Endothelial cell of umbilical vein (primary cell): ENCODE measurements at regions not wholly inside any gene's neighbourhood (a gene's known extent, or its start where the extent isn't known, plus 50 kb on each side); places are given as distances from the start of the nearest gene placed in this dataset.

Experiments used
- BruUV-seq: library from RNA; stranded (reverse); fragments of 400-500 nt; replicated peaks from 2 replicates; lab custom pipeline; 2021; lab: Mats Ljungman, UMichigan
- CTCF ChIA-PET: fragments of 300-600, 350-600 bp; sonication (Branson Sonifier 250); formaldehyde crosslinking; loops from one replicate; lab custom pipeline; 2021; ENCODE audit warnings: antibody characterized with exemption, inconsistent platforms; lab: Charles Lee
- POLR2A ChIA-PET: fragments of 300-600, 350-600 bp; sonication (Branson Sonifier 250); formaldehyde crosslinking; loops from one replicate; lab custom pipeline; 2021; ENCODE audit warnings: antibody characterized with exemption, inconsistent platforms; lab: Charles Lee
- DNase-seq: peaks from one replicate; pipeline ENCODE4 v3.0.0-alpha.2; 2011; ENCODE audit warnings: low read depth, low spot score
- FAIRE-seq: peaks from 2 replicates; lab custom pipeline; 2011; peaks lifted over from hg19 to GRCh38; lab: Jason Lieb, UNC
- H2AFZ ChIP-seq: 2 replicates; pipeline ENCODE4 v1.6.0; 2012; ENCODE audit warnings: low read depth, low read length, control low read depth, inconsistent platforms
- H3K27ac ChIP-seq: 2 replicates; pipeline ENCODE4 v1.5.1; 2011; ENCODE audit warnings: low read depth, mild to moderate bottlenecking, control low read depth, low read length, moderate library complexity; ENCODE audit not compliant: insufficient read depth
- H3K27me3 ChIP-seq, 2 experiments: 2 replicates each; pipeline versions ENCODE4 v1.6.0 to v1.6.1; 2011; ENCODE audit warnings: low read length in 2 of 2, mixed read lengths in 1 of 2; ENCODE audit not compliant: control insufficient read depth in 2 of 2, insufficient read depth in 2 of 2
- H3K36me3 ChIP-seq, 2 experiments: 2 replicates in 1 of 2; 3 replicates in 1 of 2; pipeline ENCODE4 v1.5.1; 2011; ENCODE audit warnings: low read length in 2 of 2, mild to moderate bottlenecking in 1 of 2, moderate library complexity in 1 of 2; ENCODE audit not compliant: control insufficient read depth in 2 of 2, insufficient read depth in 2 of 2; ENCODE audit errors: extremely low read depth in 1 of 2
- H3K4me1 ChIP-seq: 3 replicates; pipeline ENCODE4 v1.5.1; 2011; ENCODE audit warnings: mild to moderate bottlenecking, low read length; ENCODE audit not compliant: control insufficient read depth, insufficient read depth; ENCODE audit errors: extremely low read depth
- H3K4me2 ChIP-seq: 2 replicates; pipeline ENCODE4 v1.6.1; 2011; ENCODE audit warnings: low read length, control low read depth, mixed read lengths; ENCODE audit not compliant: insufficient read depth
- H3K4me3 ChIP-seq, 3 experiments: fragments of 200-600 bp in 1 of 3; sonication (generic), shearing (Covaris generic) in 1 of 3; replicated peaks in 1 of 3; 2 replicates each; pipeline ENCODE4 v1.5.1; 2011 to 2016; ENCODE audit warnings: control low read depth in 3 of 3, low read length in 3 of 3, mild to moderate bottlenecking in 2 of 3, inconsistent platforms in 1 of 3, low read depth in 1 of 3, moderate library complexity in 1 of 3; ENCODE audit not compliant: insufficient read depth in 1 of 3
- H3K79me2 ChIP-seq: 2 replicates; pipeline ENCODE4 v1.6.0; 2012; ENCODE audit warnings: low read length, inconsistent platforms; ENCODE audit not compliant: control insufficient read depth, insufficient read depth
- H3K9ac ChIP-seq: replicated peaks from 2 replicates; pipeline ENCODE3; 2011; ENCODE audit warnings: low read length, control low read depth; ENCODE audit not compliant: insufficient read depth; ENCODE audit errors: extremely low read depth
- H3K9me1 ChIP-seq: replicated peaks from 3 replicates; pipeline ENCODE4 v1.6.0; 2011; ENCODE audit warnings: mild to moderate bottlenecking, low read length; ENCODE audit not compliant: control insufficient read depth, insufficient read depth; ENCODE audit errors: extremely low read depth
- H3K9me3 ChIP-seq: replicated peaks from 2 replicates; pipeline ENCODE4 v1.5.1; 2012; ENCODE audit warnings: low read length, inconsistent platforms; ENCODE audit not compliant: control insufficient read depth, insufficient read depth
- H4K20me1 ChIP-seq: replicated peaks from 2 replicates; pipeline ENCODE3; 2011; ENCODE audit warnings: mild to moderate bottlenecking, low read length; ENCODE audit not compliant: control insufficient read depth, insufficient read depth; ENCODE audit errors: extremely low read depth
- CTCF ChIP-seq, 2 donors: IDR thresholded peaks; 1 replicate in 1 of 2; 2 replicates in 1 of 2; pipeline ENCODE4 v1.5.1; 2011; ENCODE audit warnings: low read length in 2 of 2, mild to moderate bottlenecking in 2 of 2, moderate library complexity in 2 of 2, control low read depth in 1 of 2, inconsistent platforms in 1 of 2, low read depth in 1 of 2; ENCODE audit not compliant: insufficient read depth in 1 of 2; ENCODE audit errors: extremely low read depth in 1 of 2
- JUN ChIP-seq: IDR thresholded peaks from 2 replicates; pipeline ENCODE4 v1.6.1; 2011; ENCODE audit warnings: borderline replicate concordance, low read depth; ENCODE audit not compliant: insufficient read length, insufficient read depth
- MYC ChIP-seq: IDR thresholded peaks from one replicate; pipeline ENCODE4 v1.6.1; 2011; ENCODE audit warnings: mild to moderate bottlenecking, low read depth, low read length
- POLR2AphosphoS5 ChIP-seq: IDR thresholded peaks from 2 replicates; pipeline ENCODE4 v1.6.1; 2012; ENCODE audit warnings: low read depth, mild to moderate bottlenecking, control low read depth, low read length, moderate library complexity; ENCODE audit not compliant: insufficient read depth
- dilution Hi-C: fragments of 300-500 bp; cut with MboI; formaldehyde crosslinking; loops from one replicate; pipeline ENCODE4 v1.15.0; 2019; ENCODE audit warnings: low sequenced_read_pairs; ENCODE audit not compliant: extremely low pct_ligation_motif_present
- intact Hi-C: fragments of 100-400 bp; cut with micrococcal nuclease; formaldehyde crosslinking; loops from one replicate; pipeline ENCODE4 v1.10.0; 2022

DNA sequence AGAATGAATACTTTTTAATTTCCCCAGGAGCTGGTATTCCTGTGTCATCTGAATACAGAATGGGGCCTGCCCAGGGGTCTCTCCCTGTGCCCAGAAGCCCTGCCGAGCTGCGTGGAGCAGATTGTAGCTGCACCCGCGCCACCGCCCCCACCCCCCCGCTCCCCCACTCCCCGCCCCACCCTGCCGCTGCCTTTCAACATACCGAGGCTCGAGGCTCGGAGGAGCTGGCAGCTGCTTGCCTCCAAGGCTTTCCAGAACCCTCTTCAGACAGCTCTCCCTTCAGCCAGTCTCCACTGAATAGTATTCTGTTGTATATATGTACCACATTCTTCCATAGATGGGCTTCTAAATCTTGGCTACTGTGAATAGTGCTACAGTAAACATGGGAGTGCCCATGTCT, 150.7 kb downstream of the TSN start:
- FAIRE-seq: no peak
- CTCF ChIA-PET: no interaction called here

DNA sequence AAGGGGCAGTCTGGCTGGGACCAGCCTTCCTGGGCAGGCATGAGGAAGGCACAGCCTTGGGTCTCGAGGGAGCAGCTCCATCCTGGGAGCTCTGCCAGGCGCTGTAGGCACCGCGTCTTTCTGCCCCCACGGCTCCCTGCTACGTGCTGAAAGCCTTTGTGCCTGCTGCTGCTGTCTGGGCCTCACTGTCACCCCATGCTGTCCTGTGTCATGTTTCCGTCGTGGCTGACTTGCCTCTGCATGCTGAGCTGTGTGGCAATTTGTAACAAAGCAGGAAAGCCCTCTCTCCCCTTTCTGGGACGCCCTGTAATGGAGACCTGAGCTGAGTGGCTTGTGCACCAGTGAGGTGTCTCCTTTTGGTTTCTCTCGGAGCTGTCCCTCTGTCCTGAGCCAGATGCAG, 152.5 kb downstream of the TSN start:
- H3K27ac ChIP-seq: no peak overlapping the region
- BruUV-seq: no TSS peak
- FAIRE-seq: no peak
- POLR2A ChIA-PET: no interaction called here
- H2AFZ ChIP-seq: no peak overlapping the region
- H3K79me2 ChIP-seq: no peaks in the 10 kb centered on the region
- no peaks in the 10 kb centered on the region for H3K4me1 ChIP-seq
- H4K20me1 ChIP-seq: no peaks in the 10 kb centered on the region
- CTCF ChIA-PET: interaction anchor here (1.2 to 1.4 kb wide), 2 partner anchors 9 to 14 kb away, joined by 3 to 4 read pairs; no protein-coding TSS in a partner anchor
- intact Hi-C loops: no loop called here
- H3K27me3 ChIP-seq: peaks cover 0 to 3% of the 10 kb centered on the region in 2 experiments
- dilution Hi-C loops: no loop called here
- H3K9me1 ChIP-seq: no peaks in the 10 kb centered on the region
- H3K4me2 ChIP-seq: no peak overlapping the region
- H3K9me3 ChIP-seq: no peaks in the 10 kb centered on the region
- no peaks in the 10 kb centered on the region for H3K36me3 ChIP-seq
- no peak for TF ChIP-seq CTCF (IDR thresholded peaks at IDR 0.05; ENCODE audit: extremely low read depth in 1 of 2, insufficient read depth in 1 of 2, low read depth in 1 of 2, low read length in 2 of 2)
- TF ChIP-seq MYC: no peak
- H3K4me3 ChIP-seq: no peak overlapping the region
- H3K9ac ChIP-seq: no peak overlapping the region
- no peak for DNase-seq

More for the DNA sequence above, 150.7 kb downstream of the TSN start:
- BruUV-seq: no TSS peak
- dilution Hi-C loops: no loop called here
- Histone ChIP-seq H4K20me1 (no peaks in the 10 kb centered on the region), H3K36me3 (no peaks in the 10 kb centered on the region), H3K9me3 (no peaks in the 10 kb centered on the region), H3K9ac (no peak overlapping the region), H3K27ac (no peak overlapping the region), H3K79me2 (no peaks in the 10 kb centered on the region), H3K9me1 (no peaks in the 10 kb centered on the region), H3K4me1 (no peaks in the 10 kb centered on the region), H2AFZ (no peak overlapping the region), H3K4me3 (no peak overlapping the region), H3K4me2 (no peak overlapping the region), H3K27me3 (peaks cover 0 to 3% of the 10 kb centered on the region in 2 experiments)
- TF ChIP-seq POLR2AphosphoS5: no peak
- no peak for TF ChIP-seq JUN
- no peak for DNase-seq
- POLR2A ChIA-PET: no interaction called here
- intact Hi-C loops: no loop called here
